Activated CD4-positive, alpha-beta T cell treated with anti-CD3 and anti-CD28 coated beads, Interleukin-2, amount 10 ng/mL, durations not matched to agents 7 days and 5 days (primary cell): ENCODE measurements at regions not wholly inside any gene's neighbourhood (a gene's known extent, or its start where the extent isn't known, plus 50 kb on each side); places are given as distances from the start of the nearest gene placed in this dataset.

Experiments used
- CTCF ChIA-PET: fragments of 350-600 bp; sonication (Branson Sonifier 250); formaldehyde crosslinking; loops from one replicate; lab custom pipeline; 2021; ENCODE audit warnings: antibody characterized with exemption; lab: Charles Lee
- POLR2A ChIA-PET: fragments of 350-600 bp; sonication (Branson Sonifier 250); formaldehyde crosslinking; loops from one replicate; lab custom pipeline; 2021; ENCODE audit warnings: antibody characterized with exemption; lab: Charles Lee
- DNase-seq: peaks from one replicate; pipeline ENCODE4 v3.0.0-alpha.2; 2020
- H3K27ac Mint-ChIP-seq: one replicate; pipeline ENCODE4 v1.8.0; 2021; ENCODE audit warnings: mild to moderate bottlenecking, moderate library complexity, mixed read lengths
- H3K27me3 Mint-ChIP-seq: one replicate; pipeline ENCODE4 v1.8.0; 2021; ENCODE audit warnings: mixed read lengths
- H3K36me3 Mint-ChIP-seq: one replicate; pipeline ENCODE4 v1.8.0; 2021; ENCODE audit warnings: low read depth, mixed read lengths
- H3K4me1 Mint-ChIP-seq: one replicate; pipeline ENCODE4 v1.8.0; 2021; ENCODE audit warnings: mixed read lengths
- H3K4me3 Mint-ChIP-seq: one replicate; pipeline ENCODE4 v1.8.0; 2021; ENCODE audit warnings: mild to moderate bottlenecking, moderate library complexity, mixed read lengths
- H3K9me3 Mint-ChIP-seq: one replicate; pipeline ENCODE4 v1.8.0; 2021; ENCODE audit warnings: mixed read lengths

DNA sequence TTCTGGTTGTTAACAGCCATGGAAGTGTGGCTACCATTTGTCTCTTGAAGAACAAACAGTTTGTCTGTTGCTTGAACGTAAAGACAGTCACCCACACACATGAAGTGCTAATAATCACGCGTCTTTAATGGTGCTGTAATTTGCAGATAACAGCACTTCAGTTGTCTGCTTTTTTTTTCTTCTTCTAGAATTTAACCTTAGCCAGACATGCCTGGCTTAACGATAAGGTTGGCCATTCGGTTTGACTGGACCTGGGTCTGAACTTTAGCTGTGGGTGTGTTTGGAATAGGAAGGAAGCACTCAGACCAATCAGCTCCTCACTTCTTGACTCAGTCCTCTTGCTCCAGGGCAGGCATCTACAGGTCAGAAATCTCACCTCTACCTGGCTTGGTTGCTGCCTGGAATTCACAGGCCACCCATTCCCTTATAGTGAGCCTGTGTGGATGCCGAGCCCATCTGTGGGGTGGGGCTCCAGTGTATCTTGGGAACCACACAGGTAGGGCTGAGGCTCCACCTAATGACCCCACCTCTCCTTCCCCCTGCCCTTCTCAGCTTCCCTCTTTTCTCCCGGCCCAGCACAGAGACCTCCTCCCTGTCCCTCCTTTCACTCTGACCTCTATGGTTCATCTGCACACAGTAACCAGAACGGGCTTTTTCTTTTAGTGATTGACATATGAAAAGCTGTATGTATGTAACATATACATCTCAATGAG lies 246.4 kb upstream of the PWP1 start:
- Mint-ChIP-seq H3K4me1 (peaks cover 25% of the 10 kb centered on the region), H3K27me3 (no peaks in the 10 kb centered on the region), H3K4me3 (no peak overlapping the region), H3K36me3 (no peaks in the 10 kb centered on the region), H3K27ac (no peak overlapping the region), H3K9me3 (no peaks in the 10 kb centered on the region)
- ChIA-PET CTCF (no interaction called here), POLR2A (no interaction called here)
- no peak for DNase-seq

DNA sequence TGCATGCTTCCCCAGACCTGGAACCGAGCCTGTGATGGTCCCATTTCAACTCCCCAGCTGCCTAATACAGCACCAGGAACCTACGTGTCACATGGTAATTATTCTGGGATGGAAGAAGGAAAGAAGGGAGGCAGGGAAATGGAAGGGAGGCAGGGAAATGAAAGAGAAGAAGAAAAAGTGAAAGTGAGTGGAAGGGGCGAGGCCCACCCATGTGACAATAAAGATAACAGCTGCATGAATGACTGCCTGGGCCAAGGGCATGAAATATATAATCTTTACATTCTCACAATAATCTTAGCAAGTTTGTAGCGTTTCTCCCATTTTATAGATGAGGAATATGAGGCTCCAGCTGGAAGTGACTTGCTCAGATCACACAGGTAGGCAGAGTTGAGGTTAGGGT lies 245.0 kb upstream of the PWP1 start:
- Mint-ChIP-seq H3K36me3 (no peaks in the 10 kb centered on the region), H3K27me3 (no peaks in the 10 kb centered on the region), H3K27ac (peak overlapping the region; percentile 34), H3K4me1 (peaks cover 28% of the 10 kb centered on the region), H3K9me3 (no peaks in the 10 kb centered on the region), H3K4me3 (no peak overlapping the region)
- POLR2A ChIA-PET = no interaction called here
- no peak for DNase-seq
- CTCF ChIA-PET = no interaction called here

DNA sequence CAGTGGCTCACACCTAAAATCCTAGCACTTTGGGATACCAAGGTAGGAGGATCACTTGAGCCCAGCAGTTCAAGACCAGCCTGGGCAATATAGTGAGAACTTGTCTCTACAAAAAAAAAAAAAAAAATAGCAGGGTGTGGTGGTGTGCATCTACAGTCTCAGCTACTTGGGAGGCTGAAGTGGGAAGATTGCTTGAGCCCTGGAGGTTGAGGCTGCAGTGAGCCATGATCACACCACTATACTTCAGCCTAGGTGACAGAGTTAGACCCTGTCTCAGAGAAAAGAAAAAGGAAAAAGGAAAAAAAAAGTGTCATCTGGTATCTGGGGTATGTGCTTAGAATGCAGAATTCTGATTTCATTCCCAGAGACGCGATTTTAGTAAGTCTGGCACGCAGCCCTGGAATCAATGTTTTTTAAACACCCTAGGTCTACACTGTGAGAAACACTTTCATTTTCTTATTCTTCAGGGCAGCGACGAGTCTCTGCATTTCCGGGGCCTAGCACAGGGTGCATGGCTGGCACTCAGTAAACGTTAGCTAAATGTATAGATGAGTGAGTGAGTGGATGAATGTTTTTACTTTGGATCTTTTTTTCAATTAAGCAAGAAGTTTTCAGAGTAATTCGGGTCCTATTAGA lies 243.8 kb upstream of the PWP1 start:
- ChIA-PET CTCF (interaction anchor here (0.6 to 1.0 kb wide), 2 partner anchors 36 to 366 kb away, joined by 3 read pairs; no protein-coding TSS in a partner anchor), POLR2A (interaction anchor here (0.7 kb wide), 2 partner anchors 8 to 127 kb away, joined by 3 to 4 read pairs; no protein-coding TSS in a partner anchor)
- Mint-ChIP-seq H3K27me3 (no peaks in the 10 kb centered on the region), H3K4me1 (peaks cover 28% of the 10 kb centered on the region), H3K4me3 (peak overlapping the region; percentile 35), H3K36me3 (no peaks in the 10 kb centered on the region), H3K9me3 (no peaks in the 10 kb centered on the region), H3K27ac (peak overlapping the region; percentile 62)
- no peak for DNase-seq

DNA sequence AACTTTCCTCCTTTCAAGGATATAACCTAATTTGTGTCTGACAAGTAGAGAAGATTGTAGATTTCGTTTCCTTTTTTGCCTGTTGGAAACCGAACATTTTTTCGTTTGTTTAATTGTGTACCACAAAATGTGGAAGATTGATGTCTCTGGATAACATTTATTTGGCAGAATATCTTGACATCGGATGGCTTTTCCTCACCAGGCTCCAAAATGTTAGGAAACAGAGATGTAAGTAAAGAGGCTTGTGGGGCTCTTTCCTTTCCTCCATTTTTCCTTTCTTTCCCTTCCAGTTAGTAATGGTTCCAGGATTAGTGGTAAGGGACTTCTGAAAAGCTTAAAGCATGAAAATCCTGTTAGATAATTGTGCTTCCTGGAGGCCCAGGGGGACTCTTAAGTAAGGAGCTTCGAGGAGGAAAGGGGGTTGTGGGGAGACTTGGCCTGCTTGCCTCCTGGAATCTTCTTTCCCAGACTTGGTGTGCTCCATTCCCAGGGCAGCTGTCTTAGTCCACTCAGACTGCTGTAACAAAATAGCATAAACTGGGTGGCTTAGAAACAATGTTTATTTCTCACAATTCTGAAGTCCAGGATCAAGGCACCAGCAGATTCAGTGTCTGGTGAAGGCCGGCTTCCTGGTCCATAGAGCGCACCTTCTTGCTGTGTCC lies 243.1 kb upstream of the PWP1 start:
- Mint-ChIP-seq H3K4me3 (peak overlapping the region; percentile 35), H3K9me3 (no peaks in the 10 kb centered on the region), H3K27ac (peak overlapping the region; percentile 62), H3K27me3 (no peaks in the 10 kb centered on the region), H3K4me1 (peaks cover 28% of the 10 kb centered on the region), H3K36me3 (no peaks in the 10 kb centered on the region)
- ChIA-PET POLR2A (no interaction called here), CTCF (interaction anchor here (0.6 to 1.0 kb wide), 2 partner anchors 35 to 367 kb away, joined by 3 read pairs; no protein-coding TSS in a partner anchor)
- DNase-seq = no peak

DNA sequence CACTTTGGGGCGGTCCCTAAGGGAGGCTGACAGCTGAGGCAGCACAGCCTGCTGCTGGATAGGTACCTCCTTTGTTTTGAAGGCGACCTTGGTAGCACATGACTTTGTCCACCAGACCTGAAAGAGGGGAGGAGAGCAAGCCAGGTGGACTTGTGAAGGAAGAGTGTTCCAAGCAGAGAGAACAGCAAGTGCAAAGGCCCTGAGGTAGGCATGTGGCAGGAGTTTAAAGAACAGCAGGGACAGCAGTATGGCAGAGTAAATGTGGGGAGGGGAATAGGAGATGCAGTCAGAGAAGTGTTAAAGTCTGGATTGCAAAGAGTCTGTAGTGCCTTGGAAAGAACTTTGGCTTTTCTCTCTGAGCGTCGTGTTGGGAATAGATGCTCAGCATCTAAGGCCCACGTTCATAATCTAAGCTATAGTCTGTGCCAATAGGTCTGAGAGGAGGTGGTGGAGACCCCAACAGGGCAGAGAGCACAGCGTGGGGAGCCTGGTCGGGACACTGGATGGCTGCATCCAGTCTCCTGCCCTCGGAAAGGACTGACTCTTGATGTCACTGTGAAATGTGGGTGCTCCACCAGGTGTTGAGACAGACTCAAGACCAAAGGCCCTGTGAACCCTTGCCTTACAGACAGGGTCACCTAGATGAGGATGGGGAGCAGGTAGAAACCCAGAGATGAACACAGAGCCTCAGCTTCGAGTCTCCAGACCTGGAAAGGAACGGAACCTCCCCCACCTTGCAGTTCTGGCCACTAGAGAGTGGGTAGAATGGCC lies 242.1 kb upstream of the PWP1 start:
- Mint-ChIP-seq H3K9me3 (no peaks in the 10 kb centered on the region), H3K27ac (peak overlapping the region; percentile 4), H3K4me1 (peaks cover 28% of the 10 kb centered on the region), H3K27me3 (no peaks in the 10 kb centered on the region), H3K36me3 (no peaks in the 10 kb centered on the region), H3K4me3 (no peak overlapping the region)
- CTCF ChIA-PET = no interaction called here
- POLR2A ChIA-PET = no interaction called here
- no peak for DNase-seq

DNA sequence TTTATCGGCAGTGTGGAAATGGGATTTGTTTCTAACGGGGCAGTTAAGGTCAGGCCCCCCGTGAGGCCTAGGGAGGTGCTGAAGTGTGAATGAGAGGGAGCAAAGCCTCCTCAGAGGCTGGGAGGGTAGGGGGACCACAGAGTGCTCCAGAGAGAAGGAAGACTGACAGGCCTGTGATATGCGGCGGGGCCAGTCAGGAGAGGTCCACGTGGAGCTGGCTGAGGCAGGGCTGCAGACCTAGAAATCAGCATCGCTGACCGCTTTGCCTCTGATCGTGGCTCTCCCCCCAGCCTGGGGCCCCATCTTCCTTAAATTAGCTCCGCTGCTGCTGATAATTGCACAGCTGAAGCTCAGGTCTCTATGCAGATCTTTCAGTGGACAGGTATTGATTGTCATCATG lies 240.8 kb upstream of the PWP1 start:
- CTCF ChIA-PET = interaction anchor here (1.0 kb wide), 1 partner anchor 24 kb away, joined by 3 read pairs; no protein-coding TSS in a partner anchor

DNA sequence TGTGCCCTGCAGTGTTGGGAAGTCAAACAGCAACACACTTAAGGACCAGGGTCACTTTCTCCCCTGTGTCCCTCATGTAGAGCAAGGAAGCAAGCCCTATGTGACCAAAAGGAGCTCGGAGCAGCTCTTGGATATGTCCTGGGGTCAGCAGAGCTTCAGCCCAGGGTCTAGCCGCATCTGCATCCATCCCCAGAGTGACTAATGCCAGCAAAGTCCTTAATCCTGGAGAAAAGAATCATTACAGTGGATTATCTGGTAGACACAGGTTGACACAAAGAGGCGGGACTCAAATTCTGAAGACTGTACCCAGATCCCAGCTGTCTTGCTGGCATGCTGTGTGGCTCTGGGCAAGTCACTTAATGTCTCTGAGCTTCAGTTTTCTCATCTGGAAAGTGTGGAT lies 239.1 kb upstream of the PWP1 start:
- no peaks in the 10 kb centered on the region for H3K36me3 Mint-ChIP-seq
- H3K4me1 Mint-ChIP-seq = peaks cover 8% of the 10 kb centered on the region
- CTCF ChIA-PET = interaction anchor here (0.6 to 0.8 kb wide), 2 partner anchors 38 to 45 kb away, joined by 3 read pairs; no protein-coding TSS in a partner anchor

More for the DNA sequence above, 240.8 kb upstream of the PWP1 start:
- no peak overlapping the region for H3K27ac Mint-ChIP-seq
- POLR2A ChIA-PET = no interaction called here
- H3K27me3 Mint-ChIP-seq = no peaks in the 10 kb centered on the region
- peaks cover 20% of the 10 kb centered on the region for H3K4me1 Mint-ChIP-seq
- no peak for DNase-seq
- H3K36me3 Mint-ChIP-seq = no peaks in the 10 kb centered on the region
- H3K4me3 Mint-ChIP-seq = no peak overlapping the region
- H3K9me3 Mint-ChIP-seq = no peaks in the 10 kb centered on the region

DNA sequence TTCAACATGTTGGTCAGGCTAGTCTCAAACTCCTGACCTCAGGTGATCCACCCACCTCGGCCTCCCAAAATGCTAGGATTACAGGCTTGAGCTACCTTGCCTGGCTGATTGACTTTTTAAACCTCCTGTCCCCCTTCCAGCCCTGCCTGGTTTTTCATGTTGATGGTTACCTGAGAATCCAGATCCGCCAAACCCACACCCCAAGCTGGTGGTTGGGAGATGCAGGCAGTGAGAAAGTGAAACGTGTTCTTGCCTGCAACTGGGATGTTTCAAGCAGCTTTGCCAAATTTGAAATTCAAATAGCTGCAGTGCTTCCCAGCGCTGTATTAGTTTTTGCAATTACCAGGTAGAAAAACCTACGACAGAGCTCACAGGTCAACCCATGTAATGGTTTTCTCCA lies 238.3 kb upstream of the PWP1 start:
- no peaks in the 10 kb centered on the region for H3K36me3 Mint-ChIP-seq
- no peak for DNase-seq
- peaks cover 5% of the 10 kb centered on the region for H3K4me1 Mint-ChIP-seq
- H3K27ac Mint-ChIP-seq = no peak overlapping the region
- CTCF ChIA-PET = interaction anchor here (0.6 to 1.4 kb wide), 4 partner anchors 13 to 225 kb away, joined by 3 to 4 read pairs (median 3); no protein-coding TSS in a partner anchor
- no peaks in the 10 kb centered on the region for H3K9me3 Mint-ChIP-seq
- H3K4me3 Mint-ChIP-seq = no peak overlapping the region
- no peaks in the 10 kb centered on the region for H3K27me3 Mint-ChIP-seq
- POLR2A ChIA-PET = no interaction called here

More for the DNA sequence above, 239.1 kb upstream of the PWP1 start:
- Mint-ChIP-seq H3K4me3 (no peak overlapping the region), H3K9me3 (no peaks in the 10 kb centered on the region), H3K27ac (no peak overlapping the region), H3K27me3 (no peaks in the 10 kb centered on the region)
- DNase-seq = no peak
- POLR2A ChIA-PET = no interaction called here

DNA sequence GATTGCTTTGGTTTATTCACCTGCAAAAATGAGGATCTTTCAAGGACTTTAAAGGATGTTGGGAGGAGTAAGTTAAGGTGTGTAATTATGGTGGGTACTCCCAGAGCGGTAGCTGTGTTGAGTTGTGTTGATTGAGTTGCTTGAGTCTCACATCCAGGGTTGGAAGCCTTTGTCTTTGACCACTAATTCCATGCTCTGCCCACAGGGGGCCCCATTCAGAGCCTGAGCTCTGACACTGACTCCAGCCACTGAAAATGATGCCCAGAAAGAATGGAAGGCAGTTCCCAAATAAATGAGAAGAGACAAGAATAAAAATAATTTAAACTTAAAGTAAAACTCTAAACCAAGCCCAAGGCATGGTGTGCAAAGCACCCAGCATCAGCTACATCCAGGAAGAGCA lies 237.4 kb upstream of the PWP1 start:
- DNase-seq = no peak
- H3K36me3 Mint-ChIP-seq = no peaks in the 10 kb centered on the region
- POLR2A ChIA-PET = no interaction called here
- no peak overlapping the region for H3K4me3 Mint-ChIP-seq
- no peaks in the 10 kb centered on the region for H3K27me3 Mint-ChIP-seq
- CTCF ChIA-PET = interaction anchor here (0.9 to 1.4 kb wide), 4 partner anchors 13 to 226 kb away, joined by 3 to 4 read pairs (median 3); no protein-coding TSS in a partner anchor
- H3K27ac Mint-ChIP-seq = no peak overlapping the region
- H3K4me1 Mint-ChIP-seq = peaks cover 5% of the 10 kb centered on the region
- H3K9me3 Mint-ChIP-seq = peaks cover 3% of the 10 kb centered on the region

DNA sequence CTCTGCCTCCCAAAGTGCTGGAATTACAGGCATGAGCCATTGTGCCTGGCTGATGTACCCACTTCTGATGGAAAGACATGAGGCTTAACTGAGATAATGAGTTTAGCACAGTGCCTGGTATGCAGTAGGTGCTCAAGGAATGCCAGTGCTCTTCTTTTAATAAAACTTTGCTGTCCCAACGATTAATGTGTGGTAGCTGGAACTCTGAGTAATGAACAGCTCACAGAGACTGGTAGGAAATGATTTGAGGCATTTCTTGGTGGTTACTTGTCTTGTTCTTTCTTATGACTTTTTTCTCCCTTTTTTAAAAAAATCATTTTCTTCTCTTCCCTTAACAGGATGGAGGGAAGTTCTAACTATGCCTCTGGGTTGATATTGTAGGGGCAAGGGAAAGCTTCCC lies 235.7 kb upstream of the PWP1 start:
- ChIA-PET POLR2A (no interaction called here), CTCF (interaction anchor here (1.0 kb wide), 1 partner anchor 18 kb away, joined by 4 read pairs; no protein-coding TSS in a partner anchor)
- no peak overlapping the region for H3K4me3 Mint-ChIP-seq
- DNase-seq = no peak
- H3K27ac Mint-ChIP-seq = no peak overlapping the region
- no peaks in the 10 kb centered on the region for H3K4me1 Mint-ChIP-seq
- H3K36me3 Mint-ChIP-seq = no peaks in the 10 kb centered on the region
- H3K27me3 Mint-ChIP-seq = no peaks in the 10 kb centered on the region
- H3K9me3 Mint-ChIP-seq = peaks cover 3% of the 10 kb centered on the region

DNA sequence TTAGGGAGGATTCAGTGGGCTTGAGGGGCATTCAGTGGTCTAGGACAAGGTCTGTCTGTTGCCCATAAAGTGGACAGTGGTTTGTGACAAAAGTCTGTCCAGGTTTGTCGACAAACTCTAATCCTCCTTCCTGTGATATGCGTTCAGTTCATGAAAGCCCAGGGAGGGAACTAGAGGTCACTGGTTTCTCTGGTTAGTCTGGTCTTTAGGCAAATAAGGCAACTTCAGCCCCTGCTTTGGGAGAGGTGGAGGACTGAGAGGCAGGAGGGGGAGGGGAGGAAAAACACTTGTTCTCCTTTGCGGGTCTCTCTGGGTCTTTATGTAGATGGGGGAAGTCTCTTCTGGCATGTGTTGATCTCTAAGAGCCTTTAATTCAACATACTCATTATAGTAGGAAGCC lies 235.1 kb upstream of the PWP1 start:
- Mint-ChIP-seq H3K9me3 (peaks cover 3% of the 10 kb centered on the region), H3K4me1 (no peaks in the 10 kb centered on the region), H3K4me3 (no peak overlapping the region), H3K27me3 (no peaks in the 10 kb centered on the region), H3K27ac (no peak overlapping the region), H3K36me3 (no peaks in the 10 kb centered on the region)
- ChIA-PET CTCF (no interaction called here), POLR2A (no interaction called here)
- no peak for DNase-seq

DNA sequence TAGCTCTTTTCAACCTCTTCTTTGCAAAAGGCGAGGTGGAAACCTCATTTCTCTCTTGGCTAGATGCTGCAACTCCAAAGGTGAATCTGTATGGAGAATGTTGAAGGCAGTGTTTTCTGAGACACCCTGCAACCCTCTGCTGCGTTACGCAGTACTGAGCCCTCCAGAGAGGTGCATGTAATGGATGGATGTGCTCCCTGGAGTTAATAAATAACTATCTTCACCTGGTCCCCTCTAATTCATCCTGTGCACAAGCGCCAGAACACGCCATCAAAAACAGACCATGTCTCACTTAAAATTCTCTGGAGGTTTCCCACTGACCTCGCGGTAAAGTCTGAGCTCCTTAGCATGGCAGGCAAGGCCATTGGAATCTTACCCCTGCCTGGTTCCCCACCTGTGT lies 234.4 kb upstream of the PWP1 start:
- ChIA-PET POLR2A (interaction anchor here (0.6 kb wide), 1 partner anchor 82 kb away, joined by 3 read pairs; no protein-coding TSS in a partner anchor), CTCF (no interaction called here)
- no peak overlapping the region for H3K4me3 Mint-ChIP-seq
- peaks cover 3% of the 10 kb centered on the region for H3K9me3 Mint-ChIP-seq
- no peaks in the 10 kb centered on the region for H3K36me3 Mint-ChIP-seq
- no peaks in the 10 kb centered on the region for H3K4me1 Mint-ChIP-seq
- no peak for DNase-seq
- no peaks in the 10 kb centered on the region for H3K27me3 Mint-ChIP-seq
- H3K27ac Mint-ChIP-seq = no peak overlapping the region
